Vagina (tissue), 2 donors: ENCODE measurements at regions not wholly inside any gene's neighbourhood (a gene's known extent, or its start where the extent isn't known, plus 50 kb on each side); places are given as distances from the start of the nearest gene placed in this dataset.

Experiments used
- POLR2A ChIP-seq, 2 donors: fragments of 450-650 bp; IDR thresholded peaks; one replicate each; pipeline ENCODE4 v1.6.1; 2017; ENCODE audit warnings: antibody characterized with exemption in 2 of 2, mild to moderate bottlenecking in 2 of 2, moderate library complexity in 2 of 2
- TF ChIP-seq, protein P1 (sequence below), 3 experiments: fragments of 450-650 bp in 2 of 3; fragments of 200-600 bp in 1 of 3; sonication (generic) in 1 of 3; IDR thresholded peaks; one replicate each; pipeline ENCODE4 v1.5.1; 2017 to 2019; ENCODE audit warnings: antibody characterized with exemption in 3 of 3, mild to moderate bottlenecking in 2 of 3, moderate library complexity in 2 of 3

DNA sequence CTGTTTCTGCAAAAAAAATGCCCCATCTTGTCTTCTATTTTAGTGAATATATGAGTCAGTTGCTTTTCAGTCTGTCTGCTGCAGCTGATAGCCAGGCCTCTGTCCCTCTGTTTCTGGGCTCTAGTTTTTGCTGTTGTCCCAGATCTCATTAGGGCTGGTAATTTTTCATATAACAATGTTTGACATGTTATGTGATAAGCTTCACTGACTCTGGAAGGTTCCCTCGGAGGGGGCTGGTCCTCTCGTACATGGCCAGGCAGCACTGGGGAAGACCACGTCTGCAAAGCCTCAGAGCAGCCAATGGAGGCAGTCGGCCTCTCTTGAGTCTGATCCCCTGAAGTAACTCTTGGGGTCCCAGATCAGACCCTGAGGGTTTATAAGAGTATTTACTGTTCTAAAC lies 223.8 kb downstream of the THBS2 start:
- TF ChIP-seq, protein P1, sequence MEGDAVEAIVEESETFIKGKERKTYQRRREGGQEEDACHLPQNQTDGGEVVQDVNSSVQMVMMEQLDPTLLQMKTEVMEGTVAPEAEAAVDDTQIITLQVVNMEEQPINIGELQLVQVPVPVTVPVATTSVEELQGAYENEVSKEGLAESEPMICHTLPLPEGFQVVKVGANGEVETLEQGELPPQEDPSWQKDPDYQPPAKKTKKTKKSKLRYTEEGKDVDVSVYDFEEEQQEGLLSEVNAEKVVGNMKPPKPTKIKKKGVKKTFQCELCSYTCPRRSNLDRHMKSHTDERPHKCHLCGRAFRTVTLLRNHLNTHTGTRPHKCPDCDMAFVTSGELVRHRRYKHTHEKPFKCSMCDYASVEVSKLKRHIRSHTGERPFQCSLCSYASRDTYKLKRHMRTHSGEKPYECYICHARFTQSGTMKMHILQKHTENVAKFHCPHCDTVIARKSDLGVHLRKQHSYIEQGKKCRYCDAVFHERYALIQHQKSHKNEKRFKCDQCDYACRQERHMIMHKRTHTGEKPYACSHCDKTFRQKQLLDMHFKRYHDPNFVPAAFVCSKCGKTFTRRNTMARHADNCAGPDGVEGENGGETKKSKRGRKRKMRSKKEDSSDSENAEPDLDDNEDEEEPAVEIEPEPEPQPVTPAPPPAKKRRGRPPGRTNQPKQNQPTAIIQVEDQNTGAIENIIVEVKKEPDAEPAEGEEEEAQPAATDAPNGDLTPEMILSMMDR (IDR thresholded peaks at IDR 0.05) = no peak
- no peak for TF ChIP-seq POLR2A (IDR thresholded peaks at IDR 0.05)
